ENCODE measurements at regions not wholly inside any gene's neighbourhood (a gene's known extent, or its start where the extent isn't known, plus 50 kb on each side); places are given as distances from the start of the nearest gene placed in this dataset.

GRCh38 chr3:31448882-31449243, 83.9 kb upstream of the STT3B start:
- TF ChIP-seq CTCF (IDR thresholded peaks at IDR 0.05) = no peak
- Histone ChIP-seq H3K27ac (no peak overlapping the region), H3K27me3 (ENCODE audit: low read depth) (no peaks in the 10 kb centered on the region), H3K9me3 (peaks cover 5% of the 10 kb centered on the region), H3K4me3 (no peak overlapping the region), H3K36me3 (no peaks in the 10 kb centered on the region), H3K4me1 (no peaks in the 10 kb centered on the region)
- intact Hi-C loops (cut with DNase I) = no loop called here
- DNase-seq = no peak
- no peak for ATAC-seq

- ATAC-seq (no peak), DNase-seq (no peak)
- no peak overlapping the region for H3K4me3 ChIP-seq
- TF ChIP-seq CTCF (IDR thresholded peaks at IDR 0.05) = no peak
- H3K27me3 ChIP-seq (ENCODE audit: low read depth) = no peaks in the 10 kb centered on the region
- no peaks in the 10 kb centered on the region for H3K4me1 ChIP-seq
- H3K9me3 ChIP-seq = peaks cover 5% of the 10 kb centered on the region
- H3K27ac ChIP-seq = no peak overlapping the region
- intact Hi-C loops (cut with DNase I) = no loop called here
- H3K36me3 ChIP-seq = no peaks in the 10 kb centered on the region
Observed at GRCh38 chr3:31449318-31449717, 83.4 kb upstream of the STT3B start.

- intact Hi-C loops (cut with DNase I) = no loop called here
- Histone ChIP-seq H3K4me1 (no peaks in the 10 kb centered on the region), H3K4me3 (no peak overlapping the region), H3K36me3 (no peaks in the 10 kb centered on the region), H3K9me3 (peaks cover 5% of the 10 kb centered on the region), H3K27me3 (ENCODE audit: low read depth) (no peaks in the 10 kb centered on the region), H3K27ac (no peak overlapping the region)
- no peak for TF ChIP-seq CTCF (IDR thresholded peaks at IDR 0.05)
- ATAC-seq = no peak
- no peak for DNase-seq
Observed at GRCh38 chr3:31450345-31450744, 82.4 kb upstream of the STT3B start.

- no peak for TF ChIP-seq CTCF (IDR thresholded peaks at IDR 0.05)
- Histone ChIP-seq H3K4me3 (no peak overlapping the region), H3K27me3 (ENCODE audit: low read depth) (no peaks in the 10 kb centered on the region), H3K36me3 (no peaks in the 10 kb centered on the region), H3K27ac (no peak overlapping the region), H3K4me1 (no peaks in the 10 kb centered on the region), H3K9me3 (peaks cover 5% of the 10 kb centered on the region)
- DNase-seq (no peak), ATAC-seq (no peak)
- intact Hi-C loops (cut with DNase I) = no loop called here
Observed at GRCh38 chr3:31452495-31453106, 80.1 kb upstream of the STT3B start.

GRCh38 chr3:31453430-31453829, 79.3 kb upstream of the STT3B start:
- no peaks in the 10 kb centered on the region for H3K4me1 ChIP-seq
- H3K36me3 ChIP-seq = no peaks in the 10 kb centered on the region
- TF ChIP-seq CTCF (IDR thresholded peaks at IDR 0.05) = no peak
- no peaks in the 10 kb centered on the region for H3K27me3 ChIP-seq (ENCODE audit: low read depth)
- no peak overlapping the region for H3K4me3 ChIP-seq
- intact Hi-C loops (cut with DNase I) = no loop called here
- no peak overlapping the region for H3K27ac ChIP-seq
- no peak for DNase-seq
- no peak for ATAC-seq
- H3K9me3 ChIP-seq = peaks cover 5% of the 10 kb centered on the region

GRCh38 chr3:31455524-31455923, 77.2 kb upstream of the STT3B start:
- no peak for TF ChIP-seq CTCF (IDR thresholded peaks at IDR 0.05)
- ATAC-seq = no peak
- intact Hi-C loops (cut with DNase I) = no loop called here

More at GRCh38 chr3:31455524-31455923, 77.2 kb upstream of the STT3B start:
- Histone ChIP-seq H3K27ac (no peak overlapping the region), H3K27me3 (ENCODE audit: low read depth) (no peaks in the 10 kb centered on the region), H3K9me3 (no peaks in the 10 kb centered on the region), H3K4me3 (no peak overlapping the region), H3K36me3 (no peaks in the 10 kb centered on the region), H3K4me1 (no peaks in the 10 kb centered on the region)
- no peak for DNase-seq
